D721Med (cell line): ENCODE measurements at regions not wholly inside any gene's neighbourhood (a gene's known extent, or its start where the extent isn't known, plus 50 kb on each side); places are given as distances from the start of the nearest gene placed in this dataset.

ENCODE experiments used
- DNase-seq: peaks from one replicate; pipeline ENCODE4 v3.0.0; 2011; ENCODE audit warnings: low spot score; ENCODE audit not compliant: insufficient read length
- FAIRE-seq: peaks from 2 replicates; lab custom pipeline; 2011; peaks lifted over from hg19 to GRCh38; lab: Jason Lieb, UNC
- CTCF ChIP-seq: IDR thresholded peaks from 2 replicates; pipeline ENCODE4 v1.5.1; 2012; ENCODE audit warnings: mild to moderate bottlenecking, control low read depth; ENCODE audit not compliant: insufficient read depth; ENCODE audit errors: missing control alignments

- TF ChIP-seq CTCF, result no peak
- FAIRE-seq, result no peak
- DNase-seq, result no peak
These were observed 168.2 kb upstream of the TNRC6C start for GRCh38 chr17:77790143-77790829.

GRCh38 chr17:77792626-77793025 lies 165.9 kb upstream of the TNRC6C start:
- FAIRE-seq, result no peak
- TF ChIP-seq CTCF, result no peak
- no peak for DNase-seq

DNA sequence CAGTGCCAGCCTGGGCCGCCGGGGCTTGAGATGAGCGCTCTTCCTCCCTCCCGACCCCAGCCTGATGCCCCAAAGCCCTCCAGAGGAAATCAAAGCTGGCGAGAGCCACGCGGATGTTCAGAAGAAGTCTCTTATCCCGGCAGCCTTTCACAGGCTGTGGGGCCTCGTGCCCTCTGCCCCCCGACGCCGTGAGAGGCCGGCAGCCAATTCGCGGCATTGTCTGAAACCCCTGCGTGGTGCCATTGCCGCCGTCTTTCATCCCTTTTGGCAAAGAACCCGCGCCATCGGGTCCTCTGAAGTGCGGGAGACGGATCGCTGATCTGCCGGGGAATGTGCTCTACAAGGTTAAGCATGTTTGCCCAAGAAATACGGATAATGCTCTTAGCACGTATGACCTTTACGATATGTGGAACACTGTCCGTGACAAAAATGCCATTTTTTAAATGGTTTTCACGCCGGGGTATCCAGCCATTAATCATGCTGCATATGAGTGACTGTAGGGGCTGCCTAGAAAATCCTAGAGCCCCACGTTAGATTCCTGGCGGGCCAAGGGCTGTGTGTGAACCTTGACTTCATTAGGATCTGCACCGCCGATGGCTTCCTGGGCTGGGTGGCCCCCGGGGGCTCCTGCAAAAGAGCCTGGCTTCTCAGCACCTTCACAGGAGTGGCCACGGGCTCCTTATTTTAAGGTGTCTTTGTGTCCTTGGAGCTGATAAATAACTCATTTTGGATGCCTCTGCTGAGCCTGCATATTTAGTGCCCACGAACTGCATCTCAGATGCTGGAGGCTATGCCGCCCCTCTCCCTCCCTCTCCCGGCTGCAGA lies 165.1 kb upstream of the TNRC6C start:
- DNase-seq (no peak), FAIRE-seq (no peak)
- no peak for TF ChIP-seq CTCF

GRCh38 chr17:77793971-77794235 lies 164.6 kb upstream of the TNRC6C start:
- no peak for FAIRE-seq
- no peak for DNase-seq
- no peak for TF ChIP-seq CTCF

DNA sequence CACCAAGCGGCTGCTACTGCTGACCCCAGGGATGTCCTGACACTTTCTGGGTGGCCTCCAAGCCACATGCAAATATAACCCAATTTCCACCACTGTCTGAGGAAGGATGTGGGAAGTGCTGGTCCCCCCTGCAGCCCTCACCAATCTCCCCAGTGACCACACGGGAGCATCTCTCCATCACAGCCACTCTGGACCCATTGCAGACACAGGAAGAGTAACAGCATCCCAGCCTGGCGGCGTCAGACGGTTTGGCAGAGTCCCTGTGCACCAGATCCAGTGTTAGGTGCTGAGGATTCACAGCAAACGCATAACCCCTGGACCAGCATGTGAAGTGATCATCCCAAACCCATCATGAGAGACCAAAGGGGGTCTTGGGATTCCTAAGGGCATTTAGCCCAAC lies 163.7 kb upstream of the TNRC6C start:
- DNase-seq (no peak), FAIRE-seq (no peak)
- TF ChIP-seq CTCF, result no peak

DNA sequence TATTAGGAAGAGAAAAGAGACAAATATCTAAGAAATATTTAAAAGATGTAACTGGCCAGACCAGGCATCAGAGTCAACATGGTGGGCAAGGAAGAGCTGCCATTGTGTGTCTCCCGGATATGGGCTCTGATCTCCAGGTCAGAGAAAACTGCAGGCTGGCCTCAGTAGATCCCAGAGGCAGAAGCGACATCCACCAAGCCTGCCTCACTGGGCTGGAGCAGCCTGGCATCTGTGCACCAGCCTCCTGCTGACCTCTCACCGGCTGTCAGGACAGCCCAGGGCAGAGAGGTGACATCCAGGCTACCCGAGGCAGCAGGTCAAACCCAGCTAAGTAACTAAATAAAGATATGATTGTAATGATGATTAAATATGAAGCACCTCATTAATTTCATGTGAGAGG lies 162.8 kb upstream of the TNRC6C start:
- FAIRE-seq, result no peak
- no peak for TF ChIP-seq CTCF

More for the DNA sequence above, 162.8 kb upstream of the TNRC6C start:
- no peak for DNase-seq
